Caco-2 (cell line): ENCODE measurements at regions not wholly inside any gene's neighbourhood (a gene's known extent, or its start where the extent isn't known, plus 50 kb on each side); places are given as distances from the start of the nearest gene placed in this dataset.

Experiments used
- BruUV-seq: library from RNA; stranded (reverse); fragments of 400-500 nt; replicated peaks from 2 replicates; lab custom pipeline; 2021; lab: Mats Ljungman, UMichigan
- CTCF ChIA-PET: fragments of 300-600 bp; sonication (Branson Sonifier 250); formaldehyde crosslinking; loops from one replicate; lab custom pipeline; 2022; ENCODE audit warnings: antibody characterized with exemption; lab: Charles Lee
- POLR2A ChIA-PET: fragments of 300-600 bp; sonication (Branson Sonifier 250); formaldehyde crosslinking; loops from one replicate; lab custom pipeline; 2022; ENCODE audit warnings: antibody characterized with exemption; lab: Charles Lee
- DNase-seq, 2 experiments: peaks; one replicate each; pipeline versions ENCODE4 v3.0.0 to v3.0.0-alpha.2; 2020 to 2022
- H3K27me3 ChIP-seq: replicated peaks from 2 replicates; pipeline ENCODE4 v1.6.0; 2011; ENCODE audit warnings: low read length; ENCODE audit not compliant: control insufficient read depth, insufficient read depth
- H3K36me3 ChIP-seq: 2 replicates; pipeline ENCODE4 v1.5.1; 2011; ENCODE audit warnings: low read length; ENCODE audit not compliant: control insufficient read depth, insufficient read depth
- H3K4me1 ChIP-seq: fragments of 250-450 bp; sonication (Bioruptor Pico); 2 replicates; pipeline ENCODE4 v1.5.1; 2020; ENCODE audit warnings: mild to moderate bottlenecking
- H3K4me3 ChIP-seq: 2 replicates; pipeline ENCODE4 v1.5.1; 2011; ENCODE audit warnings: low read depth, mild to moderate bottlenecking, control low read depth, low read length
- H3K9me3 ChIP-seq: fragments of 250-450 bp; sonication (Bioruptor Pico); 2 replicates; pipeline ENCODE4 v1.5.1; 2020; ENCODE audit warnings: mild to moderate bottlenecking, moderate library complexity
- H3K27ac Mint-ChIP-seq: one replicate; pipeline ENCODE4 v1.8.0; 2022; ENCODE audit warnings: mixed read lengths; ENCODE audit not compliant: unreplicated experiment
- H3K27me3 Mint-ChIP-seq: one replicate; pipeline ENCODE4 v1.8.0; 2022; ENCODE audit warnings: mixed read lengths; ENCODE audit not compliant: insufficient read depth, unreplicated experiment
- H3K36me3 Mint-ChIP-seq: one replicate; pipeline ENCODE4 v1.8.0; 2022; ENCODE audit warnings: mild to moderate bottlenecking, mixed read lengths; ENCODE audit not compliant: insufficient read depth, unreplicated experiment
- H3K4me1 Mint-ChIP-seq: one replicate; pipeline ENCODE4 v1.8.0; 2022; ENCODE audit warnings: low read depth, mixed read lengths; ENCODE audit not compliant: unreplicated experiment
- H3K4me3 Mint-ChIP-seq: one replicate; pipeline ENCODE4 v1.8.0; 2022; ENCODE audit warnings: mild to moderate bottlenecking, moderate library complexity, mixed read lengths; ENCODE audit not compliant: unreplicated experiment
- H3K9me3 Mint-ChIP-seq: one replicate; pipeline ENCODE4 v1.8.0; 2022; ENCODE audit warnings: mixed read lengths; ENCODE audit not compliant: unreplicated experiment
- intact Hi-C: fragments of 100-400 bp; cut with micrococcal nuclease; formaldehyde crosslinking; loops from one replicate; pipeline ENCODE4 v1.10.0; 2022; ENCODE audit not compliant: unreplicated experiment
- TF ChIP-seq, protein P1 (sequence below), 2 experiments: fragments of 200-600 bp in 1 of 2; IDR thresholded peaks; 1 replicate in 1 of 2; 2 replicates in 1 of 2; pipeline versions ENCODE4 v1.5.1 to v1.8.0; 2011 to 2022; ENCODE audit warnings: antibody characterized with exemption in 1 of 2, control low read depth in 1 of 2, inconsistent platforms in 1 of 2, low read depth in 1 of 2, low read length in 1 of 2, mild to moderate bottlenecking in 1 of 2, moderate library complexity in 1 of 2; ENCODE audit not compliant: insufficient read depth in 1 of 2, severe bottlenecking in 1 of 2, unreplicated experiment in 1 of 2

DNA sequence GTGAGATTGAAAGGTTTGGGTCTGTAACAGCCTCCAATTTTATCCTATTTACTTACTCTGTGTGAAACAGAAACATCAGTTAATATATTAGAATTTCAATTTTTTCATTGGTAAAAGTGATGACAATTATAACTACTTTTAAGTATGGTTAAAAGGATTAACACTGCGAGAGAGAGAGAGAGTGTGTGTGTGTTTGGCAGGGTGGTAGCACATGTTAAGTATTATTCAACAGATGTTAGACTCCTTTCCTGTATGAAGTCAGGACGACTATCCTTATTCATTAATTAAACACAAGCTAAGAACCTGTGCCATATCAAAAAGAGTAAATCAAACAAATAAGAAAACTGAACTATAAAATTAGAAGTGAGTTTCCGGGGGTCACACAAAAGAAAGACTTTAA is 662.5 kb downstream of the PLPP3 start:
- H3K27ac Mint-ChIP-seq = no peak overlapping the region
- BruUV-seq = no TSS peak

DNA sequence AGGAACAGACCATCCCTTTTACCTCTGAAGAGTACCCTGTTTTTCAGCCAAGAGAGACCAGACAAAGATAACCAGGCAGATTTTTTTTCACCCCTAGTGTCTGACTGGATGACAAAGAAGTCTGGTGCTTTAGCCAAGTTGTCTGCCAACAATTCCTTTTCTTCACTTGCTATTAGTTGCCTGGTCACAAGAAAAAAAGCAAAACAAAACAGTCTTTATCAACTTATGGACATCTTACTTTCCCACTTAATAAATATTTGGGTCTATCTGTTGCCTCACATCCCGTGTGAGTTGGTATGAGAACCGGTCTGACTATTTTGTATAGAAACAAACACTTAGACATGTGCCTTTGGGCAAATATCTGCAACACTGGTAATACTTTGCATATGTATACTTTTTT is 662.9 kb downstream of the PLPP3 start:
- ChIA-PET POLR2A (no interaction called here), CTCF (no interaction called here)
- Histone ChIP-seq H3K4me3 (no peak overlapping the region), H3K9me3 (no peaks in the 10 kb centered on the region), H3K36me3 (no peaks in the 10 kb centered on the region), H3K4me1 (no peaks in the 10 kb centered on the region), H3K27me3 (no peaks in the 10 kb centered on the region)
- H3K9me3 Mint-ChIP-seq = no peaks in the 10 kb centered on the region
- no peaks in the 10 kb centered on the region for H3K36me3 Mint-ChIP-seq
- BruUV-seq = no TSS peak
- TF ChIP-seq, protein P1, sequence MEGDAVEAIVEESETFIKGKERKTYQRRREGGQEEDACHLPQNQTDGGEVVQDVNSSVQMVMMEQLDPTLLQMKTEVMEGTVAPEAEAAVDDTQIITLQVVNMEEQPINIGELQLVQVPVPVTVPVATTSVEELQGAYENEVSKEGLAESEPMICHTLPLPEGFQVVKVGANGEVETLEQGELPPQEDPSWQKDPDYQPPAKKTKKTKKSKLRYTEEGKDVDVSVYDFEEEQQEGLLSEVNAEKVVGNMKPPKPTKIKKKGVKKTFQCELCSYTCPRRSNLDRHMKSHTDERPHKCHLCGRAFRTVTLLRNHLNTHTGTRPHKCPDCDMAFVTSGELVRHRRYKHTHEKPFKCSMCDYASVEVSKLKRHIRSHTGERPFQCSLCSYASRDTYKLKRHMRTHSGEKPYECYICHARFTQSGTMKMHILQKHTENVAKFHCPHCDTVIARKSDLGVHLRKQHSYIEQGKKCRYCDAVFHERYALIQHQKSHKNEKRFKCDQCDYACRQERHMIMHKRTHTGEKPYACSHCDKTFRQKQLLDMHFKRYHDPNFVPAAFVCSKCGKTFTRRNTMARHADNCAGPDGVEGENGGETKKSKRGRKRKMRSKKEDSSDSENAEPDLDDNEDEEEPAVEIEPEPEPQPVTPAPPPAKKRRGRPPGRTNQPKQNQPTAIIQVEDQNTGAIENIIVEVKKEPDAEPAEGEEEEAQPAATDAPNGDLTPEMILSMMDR (IDR thresholded peaks at IDR 0.05; ENCODE audit: insufficient read depth in 1 of 2, low read depth in 1 of 2, low read length in 1 of 2, severe bottlenecking in 1 of 2, unreplicated experiment in 1 of 2) = no peak
- no peak for DNase-seq
- no peak overlapping the region for H3K4me3 Mint-ChIP-seq
- H3K4me1 Mint-ChIP-seq = no peaks in the 10 kb centered on the region
- intact Hi-C loops = no loop called here
- no peak overlapping the region for H3K27ac Mint-ChIP-seq
- peaks cover 5% of the 10 kb centered on the region for H3K27me3 Mint-ChIP-seq

More for the DNA sequence above, 662.5 kb downstream of the PLPP3 start:
- Histone ChIP-seq H3K4me3 (no peak overlapping the region), H3K4me1 (no peaks in the 10 kb centered on the region), H3K27me3 (no peaks in the 10 kb centered on the region), H3K9me3 (no peaks in the 10 kb centered on the region), H3K36me3 (no peaks in the 10 kb centered on the region)
- Mint-ChIP-seq H3K36me3 (no peaks in the 10 kb centered on the region), H3K27me3 (peaks cover 5% of the 10 kb centered on the region), H3K4me1 (no peaks in the 10 kb centered on the region), H3K9me3 (no peaks in the 10 kb centered on the region), H3K4me3 (no peak overlapping the region)
- POLR2A ChIA-PET = no interaction called here
- no peak for DNase-seq
- intact Hi-C loops = no loop called here
- CTCF ChIA-PET = no interaction called here
- TF ChIP-seq, protein P1 (IDR thresholded peaks at IDR 0.05; ENCODE audit: insufficient read depth in 1 of 2, low read depth in 1 of 2, low read length in 1 of 2, severe bottlenecking in 1 of 2, unreplicated experiment in 1 of 2) = no peak

DNA sequence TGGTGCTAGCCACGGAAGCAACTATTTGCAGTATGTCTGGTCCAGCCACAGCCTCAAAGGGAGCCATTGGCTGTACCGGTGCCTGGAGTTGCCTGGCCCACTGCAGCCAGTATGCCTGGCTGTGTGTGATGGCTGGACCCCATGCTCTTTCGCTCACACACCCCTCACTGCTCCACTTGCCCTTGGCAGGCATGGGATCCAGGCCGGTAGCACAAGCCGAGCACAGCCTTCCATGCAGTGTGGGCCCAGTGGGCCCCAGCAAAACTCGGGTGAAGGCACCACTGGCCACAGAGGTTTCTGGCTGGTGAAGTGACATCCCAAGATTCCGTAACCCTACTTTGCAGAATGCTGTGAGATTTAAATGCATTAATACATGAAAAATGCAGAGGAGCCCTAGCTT is 665.8 kb downstream of the PLPP3 start:
- CTCF ChIA-PET = interaction anchor here (0.6 kb wide), 1 partner anchor 644 kb away, joined by 3 read pairs; no protein-coding TSS in a partner anchor
- POLR2A ChIA-PET = no interaction called here
- Mint-ChIP-seq H3K27ac (no peak overlapping the region), H3K9me3 (no peaks in the 10 kb centered on the region), H3K36me3 (no peaks in the 10 kb centered on the region), H3K4me3 (no peak overlapping the region), H3K4me1 (no peaks in the 10 kb centered on the region), H3K27me3 (peaks cover 5% of the 10 kb centered on the region)
- Histone ChIP-seq H3K9me3 (no peaks in the 10 kb centered on the region), H3K27me3 (no peaks in the 10 kb centered on the region), H3K4me1 (no peaks in the 10 kb centered on the region), H3K36me3 (no peaks in the 10 kb centered on the region), H3K4me3 (no peak overlapping the region)
- no peak for DNase-seq
- intact Hi-C loops = no loop called here
- TF ChIP-seq, protein P1 (IDR thresholded peaks at IDR 0.05; ENCODE audit: insufficient read depth in 1 of 2, low read depth in 1 of 2, low read length in 1 of 2, severe bottlenecking in 1 of 2, unreplicated experiment in 1 of 2) = no peak
- no TSS peak for BruUV-seq
